ENCODE measurements at regions not wholly inside any gene's neighbourhood (a gene's known extent, or its start where the extent isn't known, plus 50 kb on each side); places are given as distances from the start of the nearest gene placed in this dataset.
"Not testable (repeated sequence)": the region's sequence is repeated elsewhere in the genome, so short reads cannot be mapped to it uniquely, and the experiment has no call there.

GRCh38 chr6:155748778-155749177 is 293.1 kb upstream of the NOX3 start:
- not testable (repeated sequence) for H3K27me3 Mint-ChIP-seq (ENCODE audit: insufficient read depth, low read depth, poor library complexity); H3K4me1 ChIP-seq (ENCODE audit: insufficient read depth); H3K79me2 ChIP-seq (replicated peaks; ENCODE audit: insufficient read depth); H3K4me2 ChIP-seq; H3K27ac ChIP-seq (ENCODE audit: low read depth); H4K20me1 ChIP-seq (replicated peaks; ENCODE audit: insufficient read depth); H3F3A ChIP-seq (replicated peaks; ENCODE audit: low read depth); H3K9me2 ChIP-seq (ENCODE audit: insufficient read depth); H3K4me3 ChIP-seq; H3K36me3 ChIP-seq (ENCODE audit: insufficient read depth); H3K27me3 ChIP-seq (ENCODE audit: insufficient read depth); DNase-seq (ENCODE audit: low spot score); H3K4me3 Mint-ChIP-seq; H3K4me1 Mint-ChIP-seq
- peak overlapping the region; percentile 93 for H2AFZ ChIP-seq
- Mint-ChIP-seq H3K9me3 (peaks cover 20% of the 10 kb centered on the region), H3K27ac (peak overlapping the region; percentile 52; the same call in 1 of the 2 replicates), H3K36me3 (ENCODE audit: low read depth) (peaks cover 20% of the 10 kb centered on the region; the same call in 2 of the 3 replicates)
- peak; percentile 49; the same call in 2 of the 3 replicates for ATAC-seq

- H3K27ac ChIP-seq (ENCODE audit: low read depth): no peak overlapping the region
- H3K4me1 Mint-ChIP-seq: peaks cover 7% of the 10 kb centered on the region; the same call in 1 of the 3 replicates
- ATAC-seq (no peak), DNase-seq (ENCODE audit: low spot score) (no peak)
- H3K9me2 ChIP-seq (ENCODE audit: insufficient read depth): peaks cover 10% of the 10 kb centered on the region; the same call in 1 of the 2 replicates
- no peak overlapping the region for H3K4me2 ChIP-seq
- no peak overlapping the region for H3K4me3 ChIP-seq
- H3K36me3 ChIP-seq (ENCODE audit: insufficient read depth): no peaks in the 10 kb centered on the region
- peaks cover 8% of the 10 kb centered on the region; the same call in 2 of the 3 replicates for H3K36me3 Mint-ChIP-seq (ENCODE audit: low read depth)
- TF ChIP-seq REST (IDR thresholded peaks at IDR 0.05; ENCODE audit: unreplicated experiment): no peak
- TF ChIP-seq JUNB (IDR thresholded peaks at IDR 0.05; ENCODE audit: unreplicated experiment): no peak
- TF ChIP-seq EZH2phosphoT487 (IDR thresholded peaks at IDR 0.05; ENCODE audit: unreplicated experiment): no peak
- no peak for TF ChIP-seq ZNF114 (CRISPR knock-in tag; IDR thresholded peaks at IDR 0.05)
- no peak for TF ChIP-seq STAT1 (IDR thresholded peaks at IDR 0.05; ENCODE audit: unreplicated experiment)
- no peak for TF ChIP-seq NANOG (IDR thresholded peaks at IDR 0.05; ENCODE audit: borderline replicate concordance)
- TF ChIP-seq CREB1 (CRISPR knock-in tag; IDR thresholded peaks at IDR 0.05; ENCODE audit: low read depth): no peak
- TF ChIP-seq POLR2AphosphoS5 (IDR thresholded peaks at IDR 0.05; ENCODE audit: low read depth): no peak
- TF ChIP-seq CTCF (conservative IDR thresholded peaks at IDR 0.05; ENCODE audit: low read depth in 2 of 2): no peak
- no peak for TF ChIP-seq ZNF331 (CRISPR knock-in tag; IDR thresholded peaks at IDR 0.05; ENCODE audit: low read depth)
- H3K4me1 ChIP-seq (ENCODE audit: insufficient read depth): no peaks in the 10 kb centered on the region
- H3K27me3 ChIP-seq (ENCODE audit: insufficient read depth): no peaks in the 10 kb centered on the region
- H3K27ac Mint-ChIP-seq: no peak overlapping the region
- H3K79me2 ChIP-seq (replicated peaks; ENCODE audit: insufficient read depth): no peaks in the 10 kb centered on the region
- H3K9me3 Mint-ChIP-seq: peaks cover 9% of the 10 kb centered on the region
- H3F3A ChIP-seq (replicated peaks; ENCODE audit: low read depth): no peaks in the 10 kb centered on the region
- H3K27me3 Mint-ChIP-seq (ENCODE audit: insufficient read depth, low read depth, poor library complexity): peaks cover 2% of the 10 kb centered on the region
- H4K20me1 ChIP-seq (replicated peaks; ENCODE audit: insufficient read depth): no peaks in the 10 kb centered on the region
- H2AFZ ChIP-seq: no peak overlapping the region
- H3K4me3 Mint-ChIP-seq: no peak overlapping the region
Measured at GRCh38 chr6:155747491-155747890, 291.9 kb upstream of the NOX3 start.

Data from GM23338 (cell line).